ENCODE measurements at regions not wholly inside any gene's neighbourhood (a gene's known extent, or its start where the extent isn't known, plus 50 kb on each side); places are given as distances from the start of the nearest gene placed in this dataset.

DNA sequence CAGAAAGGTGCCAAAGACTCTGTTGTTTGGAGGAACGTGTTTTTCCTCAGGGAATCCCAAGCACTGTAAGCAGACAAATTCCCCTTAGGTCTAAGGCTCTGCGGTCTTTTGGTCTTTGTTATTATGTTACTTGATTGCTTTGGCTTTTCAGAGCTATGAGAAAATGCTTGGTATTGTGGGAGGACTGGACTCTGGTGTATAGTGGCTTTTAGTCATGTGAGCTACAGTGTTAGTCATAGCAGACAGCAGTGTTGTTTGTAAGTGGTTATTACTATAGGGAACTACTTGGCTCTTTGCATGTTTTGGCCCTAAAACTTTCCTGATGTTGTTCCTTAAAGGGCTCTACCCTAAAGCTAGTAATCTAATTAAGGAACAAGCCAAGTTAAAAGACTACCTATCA is 956.2 kb upstream of the LRATD1 start:
- Histone ChIP-seq H3F3A (ENCODE audit: control insufficient read depth, insufficient read depth) (no peaks in the 10 kb centered on the region), H3K27ac (ENCODE audit: low read depth, low read length) (no peak overlapping the region), H3K36me3 (ENCODE audit: control insufficient read depth, low read length) (no peaks in the 10 kb centered on the region), H3K79me2 (ENCODE audit: control insufficient read depth, low read length) (no peaks in the 10 kb centered on the region), H4K20me1 (ENCODE audit: control insufficient read depth, insufficient read depth, low read depth, low read length) (no peaks in the 10 kb centered on the region), H3K4me1 (ENCODE audit: control insufficient read depth, low read length) (no peaks in the 10 kb centered on the region), H3K4me2 (ENCODE audit: low read length) (no peak overlapping the region), H3K4me3 (ENCODE audit: low read length) (no peak overlapping the region), H3K9me3 (ENCODE audit: control insufficient read depth, insufficient read depth, low read length) (no peaks in the 10 kb centered on the region), H3K27me3 (ENCODE audit: control insufficient read depth, low read length) (no peaks in the 10 kb centered on the region), H3K9me2 (replicated peaks; ENCODE audit: control insufficient read depth, low read length) (no peaks in the 10 kb centered on the region)
- TF ChIP-seq EZH2phosphoT487 (IDR thresholded peaks at IDR 0.05; ENCODE audit: borderline replicate concordance, low read length) (no peak), CTCF (IDR thresholded peaks at IDR 0.05; ENCODE audit: low read depth, low read length, poor library complexity, severe bottlenecking) (no peak)

DNA sequence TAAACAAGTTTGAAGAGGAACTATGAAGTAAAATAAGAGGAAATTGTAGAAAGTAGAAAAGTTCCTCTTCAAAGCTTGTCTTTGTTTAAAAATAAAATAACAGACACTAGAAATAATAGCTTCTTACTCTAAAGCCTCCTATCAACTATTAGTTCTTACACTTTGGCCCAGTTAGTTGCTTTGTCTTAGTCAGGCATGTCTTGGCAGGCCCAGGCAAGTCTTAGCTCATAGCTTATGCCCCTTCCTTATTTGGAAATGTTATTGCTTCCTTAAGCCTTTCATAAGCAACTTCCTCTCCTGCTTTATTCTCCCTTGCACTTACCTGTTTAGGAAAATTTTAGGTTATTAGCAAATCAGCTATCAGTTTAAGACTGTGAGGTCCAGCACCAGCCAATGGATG is 950.6 kb upstream of the LRATD1 start:
- Histone ChIP-seq H3K27me3 (ENCODE audit: control insufficient read depth, low read length) (no peaks in the 10 kb centered on the region), H3K27ac (ENCODE audit: low read depth, low read length) (no peak overlapping the region)
- no peak for TF ChIP-seq EZH2phosphoT487 (IDR thresholded peaks at IDR 0.05; ENCODE audit: borderline replicate concordance, low read length)
- no peak for TF ChIP-seq CTCF (IDR thresholded peaks at IDR 0.05; ENCODE audit: low read depth, low read length, poor library complexity, severe bottlenecking)

DNA sequence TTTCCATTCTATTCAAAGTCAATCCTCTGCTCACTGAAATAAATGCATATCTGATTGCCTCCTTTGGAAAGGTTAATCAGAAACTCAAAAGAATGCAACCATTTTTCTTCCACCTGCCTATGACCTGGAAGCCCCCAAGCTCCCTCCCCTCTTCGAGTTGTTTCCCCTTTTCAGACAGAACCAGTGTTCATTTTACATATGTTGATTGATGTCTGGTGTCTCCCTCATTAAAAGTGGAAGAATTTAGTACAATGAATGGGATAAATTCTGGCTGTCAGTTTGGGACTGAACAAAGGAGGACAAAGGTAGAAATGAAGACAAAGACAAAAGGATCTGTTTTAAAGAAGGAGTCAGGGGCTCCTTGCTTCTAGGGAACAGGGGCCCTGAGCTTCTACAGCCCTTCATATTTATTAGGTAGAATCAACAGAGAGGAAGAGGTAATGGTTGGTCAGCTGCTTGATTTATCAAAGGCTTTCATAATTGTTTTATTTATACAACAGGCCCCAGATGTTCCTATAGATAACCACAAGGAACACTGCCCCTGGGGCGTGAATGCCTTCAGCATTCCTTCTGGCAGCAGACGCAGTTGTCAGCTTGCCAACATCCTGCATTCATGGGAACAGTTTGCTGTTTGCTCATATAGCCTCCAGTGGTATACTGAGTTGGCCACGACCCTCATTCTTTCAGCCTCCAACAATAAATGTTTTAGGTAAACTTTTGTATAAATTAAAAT is 949.8 kb upstream of the LRATD1 start:
- Histone ChIP-seq H3K36me3 (ENCODE audit: control insufficient read depth, low read length) (no peaks in the 10 kb centered on the region), H3F3A (ENCODE audit: control insufficient read depth, insufficient read depth) (no peaks in the 10 kb centered on the region), H3K27me3 (ENCODE audit: control insufficient read depth, low read length) (no peaks in the 10 kb centered on the region), H3K9me2 (replicated peaks; ENCODE audit: control insufficient read depth, low read length) (no peaks in the 10 kb centered on the region), H3K4me1 (ENCODE audit: control insufficient read depth, low read length) (no peaks in the 10 kb centered on the region), H3K4me3 (ENCODE audit: low read length) (no peak overlapping the region), H3K79me2 (ENCODE audit: control insufficient read depth, low read length) (no peaks in the 10 kb centered on the region), H4K20me1 (ENCODE audit: control insufficient read depth, insufficient read depth, low read depth, low read length) (no peaks in the 10 kb centered on the region), H3K9me3 (ENCODE audit: control insufficient read depth, insufficient read depth, low read length) (no peaks in the 10 kb centered on the region), H3K4me2 (ENCODE audit: low read length) (no peak overlapping the region), H3K27ac (ENCODE audit: low read depth, low read length) (no peak overlapping the region)
- TF ChIP-seq CTCF (IDR thresholded peaks at IDR 0.05; ENCODE audit: low read depth, low read length, poor library complexity, severe bottlenecking) (no peak), EZH2phosphoT487 (IDR thresholded peaks at IDR 0.05; ENCODE audit: borderline replicate concordance, low read length) (no peak)

More for the DNA sequence above, 950.6 kb upstream of the LRATD1 start:
- Histone ChIP-seq H3K4me3 (ENCODE audit: low read length) (no peak overlapping the region), H3K79me2 (ENCODE audit: control insufficient read depth, low read length) (no peaks in the 10 kb centered on the region), H3F3A (ENCODE audit: control insufficient read depth, insufficient read depth) (no peaks in the 10 kb centered on the region), H3K9me2 (replicated peaks; ENCODE audit: control insufficient read depth, low read length) (no peaks in the 10 kb centered on the region), H3K36me3 (ENCODE audit: control insufficient read depth, low read length) (no peaks in the 10 kb centered on the region), H3K9me3 (ENCODE audit: control insufficient read depth, insufficient read depth, low read length) (no peaks in the 10 kb centered on the region), H3K4me2 (ENCODE audit: low read length) (no peak overlapping the region), H4K20me1 (ENCODE audit: control insufficient read depth, insufficient read depth, low read depth, low read length) (no peaks in the 10 kb centered on the region), H3K4me1 (ENCODE audit: control insufficient read depth, low read length) (no peaks in the 10 kb centered on the region)

All from DOHH2 (cell line).